ENCODE measurements at regions not wholly inside any gene's neighbourhood (a gene's known extent, or its start where the extent isn't known, plus 50 kb on each side); places are given as distances from the start of the nearest gene placed in this dataset.

GRCh38 chr1:83112248-83112885 is 886.6 kb downstream of the TTLL7 start:
- Histone ChIP-seq H3K27ac (ENCODE audit: low read depth, low read length) (no peak overlapping the region), H3K27me3 (ENCODE audit: control insufficient read depth in 1 of 2, insufficient read depth in 2 of 2, low read length in 2 of 2) (no peaks in the 10 kb centered on the region), H3K36me3 (ENCODE audit: insufficient read depth, low read length) (no peaks in the 10 kb centered on the region), H3K4me3 (ENCODE audit: low read depth in 1 of 2, low read length in 2 of 2) (no peak overlapping the region), H3K9me3 (ENCODE audit: low read length) (no peaks in the 10 kb centered on the region), H3K9ac (ENCODE audit: low read length) (no peak overlapping the region), H3K4me1 (ENCODE audit: insufficient read depth, low read length) (no peaks in the 10 kb centered on the region)

- Histone ChIP-seq H3K27me3 (ENCODE audit: control insufficient read depth in 1 of 2, insufficient read depth in 2 of 2, low read length in 2 of 2) (no peaks in the 10 kb centered on the region), H3K4me3 (ENCODE audit: low read depth in 1 of 2, low read length in 2 of 2) (no peak overlapping the region), H3K9me3 (ENCODE audit: low read length) (no peaks in the 10 kb centered on the region), H3K4me1 (ENCODE audit: insufficient read depth, low read length) (no peaks in the 10 kb centered on the region), H3K27ac (ENCODE audit: low read depth, low read length) (no peak overlapping the region), H3K9ac (ENCODE audit: low read length) (no peak overlapping the region), H3K36me3 (ENCODE audit: insufficient read depth, low read length) (no peaks in the 10 kb centered on the region)
These were observed 888.8 kb downstream of the TTLL7 start for GRCh38 chr1:83110156-83110555.

DNA sequence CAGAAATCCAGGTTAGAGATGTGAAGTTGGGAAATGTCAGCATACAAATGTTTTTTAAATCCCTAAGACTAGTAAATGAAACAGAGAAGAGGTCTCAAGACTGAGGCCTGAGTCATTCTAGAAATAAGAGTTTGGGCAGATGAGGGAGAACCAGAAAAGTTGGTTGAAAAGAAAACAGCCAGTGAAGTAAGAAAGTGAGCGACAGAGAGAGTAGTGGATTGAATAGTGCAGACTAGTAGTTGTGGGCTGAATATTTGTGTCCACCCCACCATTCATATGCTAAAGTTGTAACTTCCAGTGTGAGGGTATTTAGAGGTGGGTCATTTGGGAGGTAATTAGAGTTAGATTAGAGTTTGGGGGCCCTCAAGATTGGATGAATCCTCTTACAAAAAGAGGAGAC is 889.2 kb downstream of the TTLL7 start:
- Histone ChIP-seq H3K36me3 (ENCODE audit: insufficient read depth, low read length) (no peaks in the 10 kb centered on the region), H3K27ac (ENCODE audit: low read depth, low read length) (no peak overlapping the region), H3K4me1 (ENCODE audit: insufficient read depth, low read length) (no peaks in the 10 kb centered on the region), H3K27me3 (ENCODE audit: control insufficient read depth in 1 of 2, insufficient read depth in 2 of 2, low read length in 2 of 2) (no peaks in the 10 kb centered on the region), H3K9me3 (ENCODE audit: low read length) (no peaks in the 10 kb centered on the region), H3K4me3 (ENCODE audit: low read depth in 1 of 2, low read length in 2 of 2) (no peak overlapping the region), H3K9ac (ENCODE audit: low read length) (no peak overlapping the region)

GRCh38 chr1:83104558-83104957 is 894.4 kb downstream of the TTLL7 start:
- peaks cover 6% of the 10 kb centered on the region for H3K4me1 ChIP-seq (ENCODE audit: insufficient read depth, low read length)
- no peak overlapping the region for H3K27ac ChIP-seq (ENCODE audit: low read depth, low read length)
- H3K4me3 ChIP-seq (ENCODE audit: low read depth in 1 of 2, low read length in 2 of 2) = no peak overlapping the region
- H3K9ac ChIP-seq (ENCODE audit: low read length) = no peak overlapping the region
- no peaks in the 10 kb centered on the region for H3K36me3 ChIP-seq (ENCODE audit: insufficient read depth, low read length)
- no peaks in the 10 kb centered on the region for H3K27me3 ChIP-seq (ENCODE audit: control insufficient read depth in 1 of 2, insufficient read depth in 2 of 2, low read length in 2 of 2)
- H3K9me3 ChIP-seq (ENCODE audit: low read length) = no peaks in the 10 kb centered on the region

- Histone ChIP-seq H3K4me3 (ENCODE audit: low read depth in 1 of 2, low read length in 2 of 2) (no peak overlapping the region), H3K36me3 (ENCODE audit: insufficient read depth, low read length) (no peaks in the 10 kb centered on the region), H3K27me3 (ENCODE audit: control insufficient read depth in 1 of 2, insufficient read depth in 2 of 2, low read length in 2 of 2) (no peaks in the 10 kb centered on the region), H3K9ac (ENCODE audit: low read length) (no peak overlapping the region), H3K4me1 (ENCODE audit: insufficient read depth, low read length) (peaks cover 6% of the 10 kb centered on the region), H3K9me3 (ENCODE audit: low read length) (no peaks in the 10 kb centered on the region), H3K27ac (ENCODE audit: low read depth, low read length) (no peak overlapping the region)
These were observed 895.6 kb downstream of the TTLL7 start for GRCh38 chr1:83103341-83103740.

DNA sequence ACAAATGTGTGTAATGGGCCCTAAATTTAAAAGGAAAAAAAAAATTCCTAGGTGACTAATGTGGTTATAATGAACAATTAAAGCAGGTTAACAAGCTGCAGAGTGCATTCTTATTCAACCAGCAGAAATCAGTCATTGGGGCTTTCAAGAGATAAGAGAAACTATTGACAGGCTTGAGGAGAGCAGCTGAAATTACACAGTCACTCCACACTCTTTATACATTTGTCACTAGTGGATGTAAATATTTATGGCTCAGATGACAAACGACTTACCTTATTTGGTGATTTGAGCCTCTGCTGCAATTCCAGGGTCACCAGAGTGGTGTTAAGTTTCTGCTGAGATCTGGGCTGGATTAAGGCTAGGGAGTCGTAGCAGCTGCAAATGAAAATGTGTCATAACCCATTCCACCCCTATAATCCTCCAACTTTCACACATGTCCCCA is 896.3 kb downstream of the TTLL7 start:
- H3K9me3 ChIP-seq (ENCODE audit: low read length) = no peaks in the 10 kb centered on the region
- H3K9ac ChIP-seq (ENCODE audit: low read length) = no peak overlapping the region
- H3K36me3 ChIP-seq (ENCODE audit: insufficient read depth, low read length) = no peaks in the 10 kb centered on the region
- no peak overlapping the region for H3K27ac ChIP-seq (ENCODE audit: low read depth, low read length)
- no peak overlapping the region for H3K4me3 ChIP-seq (ENCODE audit: low read depth in 1 of 2, low read length in 2 of 2)
- H3K4me1 ChIP-seq (ENCODE audit: insufficient read depth, low read length) = peaks cover 10% of the 10 kb centered on the region
- H3K27me3 ChIP-seq (ENCODE audit: control insufficient read depth in 1 of 2, insufficient read depth in 2 of 2, low read length in 2 of 2) = no peaks in the 10 kb centered on the region

DNA sequence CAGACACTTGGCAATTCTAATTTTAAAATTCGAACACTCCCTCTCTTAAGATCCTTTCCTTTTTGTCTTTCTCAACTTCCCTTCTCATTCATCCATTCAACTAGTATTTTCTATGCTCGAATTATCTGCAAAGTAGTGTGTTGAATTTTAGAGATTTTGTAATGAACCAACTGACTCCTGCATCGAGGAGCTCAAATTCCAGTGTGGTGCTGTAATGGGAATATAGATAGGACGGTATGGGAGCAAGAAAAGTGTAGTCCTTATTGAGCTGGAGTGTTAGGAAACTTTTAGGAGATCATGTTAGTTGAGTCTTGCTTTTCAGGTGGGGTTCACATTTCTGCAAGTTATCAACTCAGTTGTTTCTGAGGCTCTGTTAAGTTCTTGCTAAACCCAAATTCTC is 897.5 kb downstream of the TTLL7 start:
- Histone ChIP-seq H3K4me3 (ENCODE audit: low read depth in 1 of 2, low read length in 2 of 2) (no peak overlapping the region), H3K36me3 (ENCODE audit: insufficient read depth, low read length) (no peaks in the 10 kb centered on the region), H3K9me3 (ENCODE audit: low read length) (no peaks in the 10 kb centered on the region), H3K4me1 (ENCODE audit: insufficient read depth, low read length) (peaks cover 10% of the 10 kb centered on the region), H3K27ac (ENCODE audit: low read depth, low read length) (no peak overlapping the region), H3K9ac (ENCODE audit: low read length) (no peak overlapping the region), H3K27me3 (ENCODE audit: control insufficient read depth in 1 of 2, insufficient read depth in 2 of 2, low read length in 2 of 2) (no peaks in the 10 kb centered on the region)

DNA sequence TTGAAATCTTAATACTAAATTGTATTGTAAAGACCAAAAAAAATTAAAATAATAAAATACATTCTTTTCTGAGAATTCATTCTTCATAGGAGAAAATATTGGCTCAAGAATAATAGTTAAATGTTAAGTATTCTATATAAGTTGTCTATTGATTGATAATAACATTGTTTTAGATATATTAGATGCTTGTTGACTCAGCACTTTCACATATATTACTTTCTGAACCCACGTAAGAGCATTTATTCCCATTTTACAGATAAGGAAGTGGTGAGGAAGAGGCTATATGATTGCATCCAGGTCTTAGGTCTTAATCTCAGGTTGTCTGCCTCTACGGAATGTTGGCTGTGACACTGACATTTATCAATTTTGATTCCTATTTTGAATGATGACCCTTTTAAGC is 898.8 kb downstream of the TTLL7 start:
- peaks cover 10% of the 10 kb centered on the region for H3K4me1 ChIP-seq (ENCODE audit: insufficient read depth, low read length)
- no peak overlapping the region for H3K27ac ChIP-seq (ENCODE audit: low read depth, low read length)
- H3K27me3 ChIP-seq (ENCODE audit: control insufficient read depth in 1 of 2, insufficient read depth in 2 of 2, low read length in 2 of 2) = no peaks in the 10 kb centered on the region
- no peak overlapping the region for H3K4me3 ChIP-seq (ENCODE audit: low read depth in 1 of 2, low read length in 2 of 2)
- H3K9ac ChIP-seq (ENCODE audit: low read length) = no peak overlapping the region
- H3K36me3 ChIP-seq (ENCODE audit: insufficient read depth, low read length) = no peaks in the 10 kb centered on the region
- no peaks in the 10 kb centered on the region for H3K9me3 ChIP-seq (ENCODE audit: low read length)

GRCh38 chr1:83098791-83099190 is 900.1 kb downstream of the TTLL7 start:
- H3K4me1 ChIP-seq (ENCODE audit: insufficient read depth, low read length) = peaks cover 10% of the 10 kb centered on the region
- no peaks in the 10 kb centered on the region for H3K27me3 ChIP-seq (ENCODE audit: control insufficient read depth in 1 of 2, insufficient read depth in 2 of 2, low read length in 2 of 2)
- H3K36me3 ChIP-seq (ENCODE audit: insufficient read depth, low read length) = no peaks in the 10 kb centered on the region
- H3K9me3 ChIP-seq (ENCODE audit: low read length) = no peaks in the 10 kb centered on the region
- H3K9ac ChIP-seq (ENCODE audit: low read length) = no peak overlapping the region
- no peak overlapping the region for H3K4me3 ChIP-seq (ENCODE audit: low read depth in 1 of 2, low read length in 2 of 2)
- no peak overlapping the region for H3K27ac ChIP-seq (ENCODE audit: low read depth, low read length)

DNA sequence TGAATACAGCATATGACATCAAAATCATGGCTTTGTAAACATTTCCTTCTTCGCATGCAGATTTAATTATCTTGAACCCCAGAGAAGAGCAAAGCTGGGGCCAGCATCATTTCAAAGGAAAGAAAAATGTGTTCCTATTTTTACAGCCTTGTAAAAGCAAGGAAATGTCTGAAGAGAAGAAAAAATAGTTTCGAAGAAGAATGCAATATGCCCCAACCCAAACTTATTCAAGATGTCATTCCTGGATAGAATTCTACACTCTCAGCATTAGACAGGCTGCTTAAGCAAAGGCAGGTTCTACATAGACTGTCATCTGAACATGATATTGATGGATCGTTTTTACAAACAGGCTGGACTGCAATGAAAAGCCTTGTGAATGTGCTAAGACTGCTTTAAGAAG is 900.8 kb downstream of the TTLL7 start:
- H3K4me1 ChIP-seq (ENCODE audit: insufficient read depth, low read length) = peaks cover 10% of the 10 kb centered on the region
- no peaks in the 10 kb centered on the region for H3K36me3 ChIP-seq (ENCODE audit: insufficient read depth, low read length)
- no peaks in the 10 kb centered on the region for H3K9me3 ChIP-seq (ENCODE audit: low read length)
- H3K4me3 ChIP-seq (ENCODE audit: low read depth in 1 of 2, low read length in 2 of 2) = no peak overlapping the region
- no peak overlapping the region for H3K9ac ChIP-seq (ENCODE audit: low read length)
- no peaks in the 10 kb centered on the region for H3K27me3 ChIP-seq (ENCODE audit: control insufficient read depth in 1 of 2, insufficient read depth in 2 of 2, low read length in 2 of 2)
- no peak overlapping the region for H3K27ac ChIP-seq (ENCODE audit: low read depth, low read length)

GRCh38 chr1:83097715-83098114 is 901.2 kb downstream of the TTLL7 start:
- H3K4me1 ChIP-seq (ENCODE audit: insufficient read depth, low read length) = peaks cover 6% of the 10 kb centered on the region
- no peak overlapping the region for H3K4me3 ChIP-seq (ENCODE audit: low read depth in 1 of 2, low read length in 2 of 2)
- H3K9ac ChIP-seq (ENCODE audit: low read length) = no peak overlapping the region
- no peaks in the 10 kb centered on the region for H3K36me3 ChIP-seq (ENCODE audit: insufficient read depth, low read length)
- no peaks in the 10 kb centered on the region for H3K27me3 ChIP-seq (ENCODE audit: control insufficient read depth in 1 of 2, insufficient read depth in 2 of 2, low read length in 2 of 2)
- H3K9me3 ChIP-seq (ENCODE audit: low read length) = no peaks in the 10 kb centered on the region
- no peak overlapping the region for H3K27ac ChIP-seq (ENCODE audit: low read depth, low read length)

GRCh38 chr1:83095570-83095969 is 903.4 kb downstream of the TTLL7 start:
- H3K4me1 ChIP-seq (ENCODE audit: insufficient read depth, low read length) = peaks cover 4% of the 10 kb centered on the region
- H3K27me3 ChIP-seq (ENCODE audit: control insufficient read depth in 1 of 2, insufficient read depth in 2 of 2, low read length in 2 of 2) = no peaks in the 10 kb centered on the region
- H3K36me3 ChIP-seq (ENCODE audit: insufficient read depth, low read length) = no peaks in the 10 kb centered on the region
- no peaks in the 10 kb centered on the region for H3K9me3 ChIP-seq (ENCODE audit: low read length)
- no peak overlapping the region for H3K27ac ChIP-seq (ENCODE audit: low read depth, low read length)
- no peak overlapping the region for H3K4me3 ChIP-seq (ENCODE audit: low read depth in 1 of 2, low read length in 2 of 2)
- no peak overlapping the region for H3K9ac ChIP-seq (ENCODE audit: low read length)

All from muscle layer of colon (tissue), 2 donors.